Small intestine (tissue), 7 donors: ENCODE measurements at regions not wholly inside any gene's neighbourhood (a gene's known extent, or its start where the extent isn't known, plus 50 kb on each side); places are given as distances from the start of the nearest gene placed in this dataset.

Experiments used
- DNase-seq, 2 donors: peaks; one replicate each; pipeline versions ENCODE4 v3.0.0 to v3.0.0-alpha.2; 2013
- FAIRE-seq: peaks from 2 replicates; lab custom pipeline; 2012; peaks lifted over from hg19 to GRCh38; lab: Jason Lieb, UNC
- H3K27ac ChIP-seq, 3 donors: one replicate each; pipeline ENCODE4 v1.5.1; 2013; ENCODE audit warnings: low read length in 2 of 3, mild to moderate bottlenecking in 2 of 3, control low read depth in 1 of 3, inconsistent platforms in 1 of 3, low read depth in 1 of 3, moderate library complexity in 1 of 3
- H3K27me3 ChIP-seq, 3 donors: one replicate each; pipeline ENCODE4 v1.6.1; 2013; ENCODE audit warnings: low read length in 3 of 3, inconsistent platforms in 1 of 3; ENCODE audit not compliant: control insufficient read depth in 3 of 3, insufficient read depth in 3 of 3
- H3K36me3 ChIP-seq, 3 donors: one replicate each; pipeline ENCODE4 v1.6.1; 2013; ENCODE audit warnings: low read length in 3 of 3, inconsistent platforms in 1 of 3, low read depth in 1 of 3, mild to moderate bottlenecking in 1 of 3, moderate library complexity in 1 of 3; ENCODE audit not compliant: control insufficient read depth in 3 of 3, insufficient read depth in 2 of 3
- H3K4me1 ChIP-seq, 3 donors: one replicate each; pipeline ENCODE4 v1.6.1; 2013; ENCODE audit warnings: low read length in 2 of 3, inconsistent platforms in 1 of 3, low read depth in 1 of 3, mild to moderate bottlenecking in 1 of 3, moderate library complexity in 1 of 3; ENCODE audit not compliant: control insufficient read depth in 3 of 3, insufficient read depth in 2 of 3
- H3K4me3 ChIP-seq, 3 donors: one replicate each; pipeline ENCODE4 v1.5.1; 2013; ENCODE audit warnings: low read length in 3 of 3, control low read depth in 1 of 3, inconsistent platforms in 1 of 3, low read depth in 1 of 3, mild to moderate bottlenecking in 1 of 3, moderate library complexity in 1 of 3
- H3K9me3 ChIP-seq, 2 donors: one replicate each; pipeline ENCODE4 v1.6.1; 2013; ENCODE audit warnings: low read depth in 1 of 2, low read length in 1 of 2; ENCODE audit not compliant: control insufficient read depth in 2 of 2, insufficient read depth in 1 of 2
- WGBS, 3 donors: extraction: QIAGEN DNeasy Blood & Tissue Kit; methylation state at CpG; one replicate each; pipeline ENCODE4 v1.1.7; 2013; 5-methylcytosine and 5-hydroxymethylcytosine counted together
- donor health status: healthy with polysubstance abuse.
- donor health status: control.
- donor health status: control.
- donor health status: Bipolar disorder and iron deficiency.
- donor health status: healthy.

- Histone ChIP-seq H3K4me3 (no peak overlapping the region), H3K27me3 (no peaks in the 10 kb centered on the region), H3K4me1 (no peaks in the 10 kb centered on the region), H3K36me3 (no peaks in the 10 kb centered on the region), H3K27ac (no peak overlapping the region), H3K9me3 (no peaks in the 10 kb centered on the region)
- 83 to 95% (median 85%) methylated on average over 1 of the region's 1 CpG for WGBS, 3 donors
- no peak for DNase-seq
- FAIRE-seq = no peak
Measured at GRCh38 chrX:110427076-110427475, 68.4 kb downstream of the RTL9 start.

DNA sequence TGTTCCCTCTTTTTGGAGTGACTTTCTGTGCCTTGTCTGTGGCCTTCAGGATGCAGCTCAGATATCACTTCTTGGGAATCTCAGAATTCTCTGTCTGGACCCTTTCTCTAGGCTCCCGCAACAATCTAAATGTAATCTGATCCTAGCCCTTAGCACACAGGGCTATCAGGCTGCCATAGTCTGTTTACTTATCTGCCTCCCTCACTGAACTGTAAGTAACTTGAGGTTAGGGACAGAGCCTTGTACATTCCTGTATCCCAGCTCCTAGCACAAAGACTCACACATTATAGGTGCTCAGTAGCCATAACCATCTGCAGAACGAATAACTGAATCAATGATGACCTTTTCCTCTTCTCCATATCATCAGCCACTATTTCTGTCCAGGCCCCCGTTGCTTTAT is 69.5 kb downstream of the RTL9 start:
- WGBS, 3 donors = 59 to 70% (median 62%) methylated on average over 3 of the region's 3 CpGs
- FAIRE-seq (no peak), DNase-seq (no peak)
- H3K36me3 ChIP-seq = no peaks in the 10 kb centered on the region
- no peak overlapping the region for H3K27ac ChIP-seq
- H3K4me1 ChIP-seq = no peaks in the 10 kb centered on the region
- no peaks in the 10 kb centered on the region for H3K9me3 ChIP-seq
- H3K27me3 ChIP-seq = no peaks in the 10 kb centered on the region
- H3K4me3 ChIP-seq = no peak overlapping the region

DNA sequence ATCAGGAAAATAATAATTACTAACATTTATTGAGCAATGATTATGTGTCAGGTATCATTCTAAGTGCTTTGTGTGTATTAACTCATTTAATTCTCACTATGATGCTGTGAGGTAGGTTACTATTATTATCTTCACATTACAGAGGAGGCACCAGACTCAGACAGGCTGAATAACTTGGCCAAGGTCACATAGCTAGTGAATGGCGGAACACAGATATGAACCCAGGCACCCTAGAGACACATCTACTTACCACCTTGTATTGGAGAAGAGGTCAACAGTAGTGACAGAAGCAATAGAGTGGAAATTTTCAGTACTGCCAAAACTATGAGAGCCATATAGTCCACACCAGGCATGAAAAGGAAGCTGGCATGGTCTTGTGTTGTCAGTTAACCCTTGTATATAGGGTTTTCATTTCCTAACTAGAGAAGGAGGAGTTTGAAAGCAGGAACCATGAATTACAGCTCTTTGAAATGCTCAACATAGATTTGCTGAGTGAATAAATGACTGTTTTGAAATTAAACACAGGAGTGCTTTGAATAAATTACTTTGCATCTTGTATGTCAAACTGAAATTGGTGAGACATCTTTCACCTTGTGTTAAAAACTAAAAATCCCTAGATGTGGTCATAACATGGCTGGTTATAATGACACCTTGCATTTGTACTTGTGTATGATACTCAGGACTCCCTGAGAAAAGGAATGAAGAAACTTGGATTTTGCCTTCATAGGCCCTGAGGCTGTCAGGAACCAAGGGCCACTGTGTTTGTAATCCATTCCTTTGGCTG is 71.8 kb downstream of the RTL9 start:
- Histone ChIP-seq H3K9me3 (no peaks in the 10 kb centered on the region), H3K4me1 (no peaks in the 10 kb centered on the region), H3K27ac (no peak overlapping the region), H3K4me3 (no peak overlapping the region), H3K36me3 (no peaks in the 10 kb centered on the region), H3K27me3 (no peaks in the 10 kb centered on the region)
- FAIRE-seq (no peak), DNase-seq (no peak)
- 86 to 92% (median 87%) methylated on average over 1 of the region's 1 CpG for WGBS, 3 donors

- Histone ChIP-seq H3K27ac (no peak overlapping the region), H3K4me3 (no peak overlapping the region), H3K4me1 (no peaks in the 10 kb centered on the region), H3K9me3 (no peaks in the 10 kb centered on the region), H3K36me3 (no peaks in the 10 kb centered on the region), H3K27me3 (no peaks in the 10 kb centered on the region)
- WGBS, 3 donors = 64 to 83% (median 70%) methylated on average over 12 of the region's 12 CpGs
- DNase-seq (no peak), FAIRE-seq (no peak)
Measured at GRCh38 chrX:110432091-110432905, 73.7 kb downstream of the RTL9 start.

DNA sequence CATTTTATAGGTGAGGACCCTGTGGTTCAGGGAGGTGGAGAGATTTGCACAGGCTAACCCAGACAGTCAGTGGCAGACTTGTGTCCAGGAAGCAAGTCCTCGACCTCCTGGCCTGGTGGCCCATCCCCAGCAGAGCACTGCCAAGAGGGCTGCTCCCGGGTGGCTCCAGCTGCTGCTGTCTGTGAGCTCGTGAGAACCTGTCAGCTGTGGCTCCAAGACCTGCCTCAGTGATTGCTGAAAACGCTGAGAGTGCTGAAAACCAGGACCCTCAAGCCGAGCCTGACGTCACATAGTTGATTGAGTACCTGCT is 74.2 kb downstream of the RTL9 start:
- DNase-seq = no peak
- WGBS, 3 donors = 41 to 53% (median 52%) methylated on average over 6 of the region's 6 CpGs
- H3K4me3 ChIP-seq = no peak overlapping the region
- no peaks in the 10 kb centered on the region for H3K27me3 ChIP-seq
- no peak overlapping the region for H3K27ac ChIP-seq
- no peaks in the 10 kb centered on the region for H3K9me3 ChIP-seq
- H3K36me3 ChIP-seq = no peaks in the 10 kb centered on the region
- FAIRE-seq = no peak
- no peaks in the 10 kb centered on the region for H3K4me1 ChIP-seq

GRCh38 chrX:110435196-110435595 is 76.5 kb downstream of the RTL9 start:
- no peaks in the 10 kb centered on the region for H3K4me1 ChIP-seq
- no peaks in the 10 kb centered on the region for H3K27me3 ChIP-seq
- H3K27ac ChIP-seq = no peak overlapping the region
- FAIRE-seq (no peak), DNase-seq (no peak)
- no peaks in the 10 kb centered on the region for H3K36me3 ChIP-seq
- WGBS, 3 donors = 57 to 58% (median 57%) methylated on average over 1 of the region's 1 CpG
- no peak overlapping the region for H3K4me3 ChIP-seq
- no peaks in the 10 kb centered on the region for H3K9me3 ChIP-seq

DNA sequence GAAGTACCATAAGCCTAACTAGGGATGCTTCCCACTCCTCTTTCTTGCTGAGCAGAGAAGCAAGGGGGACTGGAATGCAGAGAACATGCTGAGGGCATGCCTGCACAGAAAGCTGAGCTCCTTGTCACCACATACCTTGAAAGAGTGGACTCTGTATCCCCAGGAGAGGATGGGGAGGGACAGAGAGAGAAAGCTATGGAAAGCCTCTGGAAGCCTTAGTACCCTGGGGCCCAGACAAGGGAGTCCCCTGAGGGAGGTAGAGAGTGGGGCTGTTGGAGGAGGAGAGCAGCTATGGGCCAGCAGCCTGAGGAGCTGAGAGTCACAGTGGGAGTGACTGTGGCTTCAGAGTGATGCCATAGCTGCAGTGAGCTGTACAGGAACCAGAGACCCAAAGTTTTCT is 77.9 kb downstream of the RTL9 start:
- Histone ChIP-seq H3K4me3 (no peak overlapping the region), H3K27ac (no peak overlapping the region), H3K27me3 (no peaks in the 10 kb centered on the region), H3K4me1 (no peaks in the 10 kb centered on the region), H3K9me3 (no peaks in the 10 kb centered on the region), H3K36me3 (no peaks in the 10 kb centered on the region)
- FAIRE-seq (no peak), DNase-seq (peak in 1 of 2 donors; percentile 14)

GRCh38 chrX:110437686-110438085 is 79.0 kb downstream of the RTL9 start:
- Histone ChIP-seq H3K27ac (no peak overlapping the region), H3K36me3 (no peaks in the 10 kb centered on the region), H3K27me3 (no peaks in the 10 kb centered on the region), H3K4me3 (no peak overlapping the region), H3K9me3 (no peaks in the 10 kb centered on the region), H3K4me1 (no peaks in the 10 kb centered on the region)
- WGBS, 3 donors = 59 to 88% (median 84%) methylated on average over 2 of the region's 2 CpGs
- no peak for DNase-seq
- no peak for FAIRE-seq
